ENCODE measurements at regions not wholly inside any gene's neighbourhood (a gene's known extent, or its start where the extent isn't known, plus 50 kb on each side); places are given as distances from the start of the nearest gene placed in this dataset.
"Not testable (repeated sequence)": the region's sequence is repeated elsewhere in the genome, so short reads cannot be mapped to it uniquely, and the experiment has no call there.

DNA sequence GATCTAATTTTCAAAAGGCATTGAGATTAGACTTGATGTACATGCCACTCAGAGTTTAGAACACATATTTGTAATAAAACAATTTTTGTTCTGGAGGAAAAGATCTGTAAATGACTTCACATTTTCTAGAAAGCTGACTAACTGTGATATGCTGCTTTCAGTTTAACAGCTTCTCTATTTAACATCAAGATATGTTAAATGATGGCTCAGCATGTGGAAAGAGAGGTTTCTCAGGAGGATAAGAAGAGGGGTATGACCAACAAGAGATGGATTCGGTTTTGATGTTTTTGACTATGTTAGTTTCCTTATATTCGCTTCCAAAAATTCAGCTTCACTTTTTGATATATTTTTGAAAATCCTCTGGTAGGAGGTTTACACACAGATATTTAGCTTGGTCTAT lies 698.7 kb downstream of the GLUD2 start:
- H3K36me3 ChIP-seq, result no peaks in the 10 kb centered on the region
- H3K27ac ChIP-seq, result no peak overlapping the region
- no peaks in the 10 kb centered on the region for H3K27me3 ChIP-seq
- no peak for DNase-seq (ENCODE audit: low spot score in 2 of 2)
- TF ChIP-seq EP300 (IDR thresholded peaks at IDR 0.05) (no peak), POLR2A (IDR thresholded peaks at IDR 0.05) (no peak), CTCF (IDR thresholded peaks at IDR 0.05) (no peak)
- no peaks in the 10 kb centered on the region for H3K4me1 ChIP-seq
- H3K4me3 ChIP-seq, result no peak overlapping the region
- WGBS, 2 donors, result 78 to 91% methylated on average over 2 of the region's 2 CpGs
- no peaks in the 10 kb centered on the region for H3K9me3 ChIP-seq

GRCh38 chrX:121753602-121754001 lies 706.2 kb downstream of the GLUD2 start:
- WGBS, 2 donors, result 61 to 67% methylated on average over 1 of the region's 1 CpG
- not testable (repeated sequence) for DNase-seq (ENCODE audit: low spot score in 2 of 2); H3K9me3 ChIP-seq

GRCh38 chrX:121754301-121754700 lies 706.9 kb downstream of the GLUD2 start:
- 62 to 78% methylated on average over 2 of the region's 2 CpGs for WGBS, 2 donors
- H3K9me3 ChIP-seq, result no peaks in the 10 kb centered on the region
- H3K4me3 ChIP-seq, result no peak overlapping the region
- no peaks in the 10 kb centered on the region for H3K4me1 ChIP-seq
- TF ChIP-seq CTCF (IDR thresholded peaks at IDR 0.05) (no peak), EP300 (IDR thresholded peaks at IDR 0.05) (no peak), POLR2A (IDR thresholded peaks at IDR 0.05) (no peak)
- DNase-seq (ENCODE audit: low spot score in 2 of 2), result no peak
- H3K36me3 ChIP-seq, result no peaks in the 10 kb centered on the region
- H3K27me3 ChIP-seq, result no peaks in the 10 kb centered on the region
- no peak overlapping the region for H3K27ac ChIP-seq

More at GRCh38 chrX:121753602-121754001, 706.2 kb downstream of the GLUD2 start:
- H3K4me1 ChIP-seq, H3K27ac ChIP-seq, H3K4me3 ChIP-seq, H3K27me3 ChIP-seq, H3K36me3 ChIP-seq: not testable (repeated sequence)

GRCh38 chrX:121755541-121755940 lies 708.1 kb downstream of the GLUD2 start:
- WGBS, 2 donors, result 47 to 55% methylated on average over 3 of the region's 3 CpGs
- Histone ChIP-seq H3K27ac (no peak overlapping the region), H3K27me3 (no peaks in the 10 kb centered on the region), H3K36me3 (no peaks in the 10 kb centered on the region), H3K4me1 (no peaks in the 10 kb centered on the region), H3K4me3 (no peak overlapping the region), H3K9me3 (no peaks in the 10 kb centered on the region)
- DNase-seq (ENCODE audit: low spot score in 2 of 2), result no peak
- no peak for TF ChIP-seq EP300 (IDR thresholded peaks at IDR 0.05)
- no peak for TF ChIP-seq POLR2A (IDR thresholded peaks at IDR 0.05)
- no peak for TF ChIP-seq CTCF (IDR thresholded peaks at IDR 0.05)

DNA sequence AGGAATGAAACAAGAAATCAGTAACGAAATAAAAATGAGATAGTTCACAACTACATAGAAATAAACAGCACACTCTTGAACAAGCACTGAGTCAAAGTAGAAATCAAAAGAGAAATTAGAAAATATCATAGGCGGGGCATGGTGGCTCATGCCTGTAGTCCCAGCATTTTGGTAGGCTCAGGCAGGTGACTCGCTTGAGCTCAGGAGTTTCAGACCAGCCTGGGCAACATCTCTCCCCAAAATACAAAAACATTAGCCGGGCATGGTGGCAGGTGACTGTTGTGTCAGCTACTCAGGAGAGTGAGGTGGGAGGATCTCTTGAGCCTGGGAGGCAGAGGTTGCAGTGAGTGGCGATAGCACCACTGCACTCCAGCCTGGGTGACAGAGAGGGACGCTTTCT lies 714.4 kb downstream of the GLUD2 start:
- Histone ChIP-seq H3K4me3 (no peak overlapping the region), H3K27ac (no peak overlapping the region), H3K36me3 (no peaks in the 10 kb centered on the region), H3K27me3 (no peaks in the 10 kb centered on the region), H3K9me3 (no peaks in the 10 kb centered on the region), H3K4me1 (no peaks in the 10 kb centered on the region)
- TF ChIP-seq POLR2A (IDR thresholded peaks at IDR 0.05) (no peak), CTCF (IDR thresholded peaks at IDR 0.05) (no peak), EP300 (IDR thresholded peaks at IDR 0.05) (no peak)
- 72 to 86% methylated on average over 6 of the region's 6 CpGs for WGBS, 2 donors
- DNase-seq (ENCODE audit: low spot score in 2 of 2), result no peak

DNA sequence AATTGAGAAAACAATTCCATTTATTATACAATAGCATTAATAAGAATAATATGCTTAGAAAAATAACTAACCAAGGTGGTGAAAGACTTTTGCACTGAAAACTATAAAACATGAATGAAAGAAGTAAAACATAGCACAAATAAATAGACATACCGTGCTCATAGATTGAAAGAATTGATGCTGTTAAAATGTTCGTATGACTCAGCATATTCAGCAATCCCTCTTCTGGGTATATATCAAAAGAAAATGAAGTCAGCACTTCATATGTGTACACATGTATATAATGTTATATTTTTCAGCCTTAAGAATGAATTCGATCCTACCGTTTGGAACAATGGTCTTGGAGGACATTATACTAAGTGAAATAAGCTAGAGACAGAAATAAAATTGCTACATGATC lies 716.3 kb downstream of the GLUD2 start:
- 82 to 87% methylated on average over 4 of the region's 4 CpGs for WGBS, 2 donors
- no peak overlapping the region for H3K27ac ChIP-seq
- no peaks in the 10 kb centered on the region for H3K4me1 ChIP-seq
- TF ChIP-seq CTCF (IDR thresholded peaks at IDR 0.05), result no peak
- no peak for TF ChIP-seq EP300 (IDR thresholded peaks at IDR 0.05)
- no peak for TF ChIP-seq POLR2A (IDR thresholded peaks at IDR 0.05)
- no peak overlapping the region for H3K4me3 ChIP-seq
- H3K9me3 ChIP-seq, result no peaks in the 10 kb centered on the region
- no peaks in the 10 kb centered on the region for H3K27me3 ChIP-seq
- DNase-seq (ENCODE audit: low spot score in 2 of 2), result no peak
- H3K36me3 ChIP-seq, result no peaks in the 10 kb centered on the region

- not testable (repeated sequence) for H3K4me3 ChIP-seq; H3K4me1 ChIP-seq; H3K27me3 ChIP-seq; H3K9me3 ChIP-seq; H3K27ac ChIP-seq; H3K36me3 ChIP-seq; DNase-seq (ENCODE audit: low spot score in 2 of 2)
- WGBS, 2 donors, result 77 to 94% methylated on average over 3 of the region's 3 CpGs
These were observed 720.8 kb downstream of the GLUD2 start for GRCh38 chrX:121768210-121768609.
